ENCODE measurements at regions not wholly inside any gene's neighbourhood (a gene's known extent, or its start where the extent isn't known, plus 50 kb on each side); places are given as distances from the start of the nearest gene placed in this dataset.

DNA sequence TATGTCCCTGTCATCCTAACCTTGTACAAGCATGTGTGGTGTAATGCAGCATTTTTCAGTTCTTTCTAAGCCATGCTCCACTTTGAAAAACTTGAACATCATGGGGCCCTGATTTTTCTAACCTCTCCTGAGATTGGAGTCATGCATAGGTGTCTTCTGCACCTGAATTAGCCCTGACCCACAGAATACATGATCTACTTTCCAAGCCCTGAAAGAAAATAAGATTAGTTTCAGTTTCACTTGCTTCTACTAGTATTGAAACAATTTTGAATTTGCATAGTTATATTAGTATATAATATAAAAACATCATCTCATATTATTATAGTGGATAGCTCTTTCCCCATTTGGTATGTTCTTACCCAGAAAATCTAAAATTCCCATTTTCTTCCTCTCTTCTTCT is 178.2 kb downstream of the HS3ST1 start:
- TF ChIP-seq, protein P1, sequence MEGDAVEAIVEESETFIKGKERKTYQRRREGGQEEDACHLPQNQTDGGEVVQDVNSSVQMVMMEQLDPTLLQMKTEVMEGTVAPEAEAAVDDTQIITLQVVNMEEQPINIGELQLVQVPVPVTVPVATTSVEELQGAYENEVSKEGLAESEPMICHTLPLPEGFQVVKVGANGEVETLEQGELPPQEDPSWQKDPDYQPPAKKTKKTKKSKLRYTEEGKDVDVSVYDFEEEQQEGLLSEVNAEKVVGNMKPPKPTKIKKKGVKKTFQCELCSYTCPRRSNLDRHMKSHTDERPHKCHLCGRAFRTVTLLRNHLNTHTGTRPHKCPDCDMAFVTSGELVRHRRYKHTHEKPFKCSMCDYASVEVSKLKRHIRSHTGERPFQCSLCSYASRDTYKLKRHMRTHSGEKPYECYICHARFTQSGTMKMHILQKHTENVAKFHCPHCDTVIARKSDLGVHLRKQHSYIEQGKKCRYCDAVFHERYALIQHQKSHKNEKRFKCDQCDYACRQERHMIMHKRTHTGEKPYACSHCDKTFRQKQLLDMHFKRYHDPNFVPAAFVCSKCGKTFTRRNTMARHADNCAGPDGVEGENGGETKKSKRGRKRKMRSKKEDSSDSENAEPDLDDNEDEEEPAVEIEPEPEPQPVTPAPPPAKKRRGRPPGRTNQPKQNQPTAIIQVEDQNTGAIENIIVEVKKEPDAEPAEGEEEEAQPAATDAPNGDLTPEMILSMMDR (IDR thresholded peaks at IDR 0.05), result no peak
- no peak for TF ChIP-seq POLR2A (IDR thresholded peaks at IDR 0.05)

All from gastroesophageal sphincter (tissue), 3 donors.